ENCODE measurements at regions not wholly inside any gene's neighbourhood (a gene's known extent, or its start where the extent isn't known, plus 50 kb on each side); places are given as distances from the start of the nearest gene placed in this dataset.

- intact Hi-C loops (cut with micrococcal nuclease; ENCODE audit: unreplicated experiment) = no loop called here
- no TSS peak for BruUV-seq (replicated peaks)
Measured at GRCh38 chr11:123254357-123254756, 59.3 kb upstream of the CLMP start.

GRCh38 chr11:123253911-123254310, 58.9 kb upstream of the CLMP start:
- CTCF ChIA-PET = no interaction called here
- BruUV-seq (replicated peaks) = no TSS peak
- Mint-ChIP-seq H3K4me3 (ENCODE audit: low read depth, unreplicated experiment) (no peak overlapping the region), H3K4me1 (ENCODE audit: low read depth, unreplicated experiment) (no peaks in the 10 kb centered on the region), H3K27ac (ENCODE audit: unreplicated experiment) (no peak overlapping the region), H3K9me3 (ENCODE audit: low read depth, unreplicated experiment) (no peaks in the 10 kb centered on the region), H3K36me3 (ENCODE audit: insufficient read depth, unreplicated experiment) (no peaks in the 10 kb centered on the region), H3K27me3 (ENCODE audit: unreplicated experiment) (peaks cover 61% of the 10 kb centered on the region)
- intact Hi-C loops (cut with micrococcal nuclease; ENCODE audit: unreplicated experiment) = no loop called here
- DNase-seq = no peak
- no peak for TF ChIP-seq CTCF (IDR thresholded peaks at IDR 0.05; ENCODE audit: unreplicated experiment)

More at GRCh38 chr11:123254357-123254756, 59.3 kb upstream of the CLMP start:
- no peaks in the 10 kb centered on the region for H3K36me3 Mint-ChIP-seq (ENCODE audit: insufficient read depth, unreplicated experiment)
- no peaks in the 10 kb centered on the region for H3K9me3 Mint-ChIP-seq (ENCODE audit: low read depth, unreplicated experiment)
- no peak for TF ChIP-seq CTCF (IDR thresholded peaks at IDR 0.05; ENCODE audit: unreplicated experiment)
- CTCF ChIA-PET = no interaction called here
- no peaks in the 10 kb centered on the region for H3K4me1 Mint-ChIP-seq (ENCODE audit: low read depth, unreplicated experiment)
- H3K27ac Mint-ChIP-seq (ENCODE audit: unreplicated experiment) = no peak overlapping the region
- no peak overlapping the region for H3K4me3 Mint-ChIP-seq (ENCODE audit: low read depth, unreplicated experiment)
- H3K27me3 Mint-ChIP-seq (ENCODE audit: unreplicated experiment) = peaks cover 56% of the 10 kb centered on the region
- DNase-seq = no peak

GRCh38 chr11:123253223-123253622, 58.2 kb upstream of the CLMP start:
- no peak overlapping the region for H3K27ac Mint-ChIP-seq (ENCODE audit: unreplicated experiment)
- peaks cover 68% of the 10 kb centered on the region for H3K27me3 Mint-ChIP-seq (ENCODE audit: unreplicated experiment)
- CTCF ChIA-PET = no interaction called here
- TF ChIP-seq CTCF (IDR thresholded peaks at IDR 0.05; ENCODE audit: unreplicated experiment) = no peak
- H3K4me3 Mint-ChIP-seq (ENCODE audit: low read depth, unreplicated experiment) = no peak overlapping the region
- no peaks in the 10 kb centered on the region for H3K4me1 Mint-ChIP-seq (ENCODE audit: low read depth, unreplicated experiment)
- H3K9me3 Mint-ChIP-seq (ENCODE audit: low read depth, unreplicated experiment) = no peaks in the 10 kb centered on the region
- no peak for DNase-seq
- intact Hi-C loops (cut with micrococcal nuclease; ENCODE audit: unreplicated experiment) = no loop called here
- BruUV-seq (replicated peaks) = no TSS peak
- no peaks in the 10 kb centered on the region for H3K36me3 Mint-ChIP-seq (ENCODE audit: insufficient read depth, unreplicated experiment)

GRCh38 chr11:123251657-123252344, 56.8 kb upstream of the CLMP start:
- CTCF ChIA-PET = interaction anchor here (0.6 to 1.4 kb wide), 2 partner anchors 10 to 18 kb away, joined by 3 to 5 read pairs; no protein-coding TSS in a partner anchor
- TF ChIP-seq CTCF (IDR thresholded peaks at IDR 0.05; ENCODE audit: unreplicated experiment) = no peak
- H3K27ac Mint-ChIP-seq (ENCODE audit: unreplicated experiment) = no peak overlapping the region
- DNase-seq = no peak
- intact Hi-C loops (cut with micrococcal nuclease; ENCODE audit: unreplicated experiment) = no loop called here
- peaks cover 77% of the 10 kb centered on the region for H3K27me3 Mint-ChIP-seq (ENCODE audit: unreplicated experiment)
- no peaks in the 10 kb centered on the region for H3K4me1 Mint-ChIP-seq (ENCODE audit: low read depth, unreplicated experiment)
- no TSS peak for BruUV-seq (replicated peaks)
- H3K4me3 Mint-ChIP-seq (ENCODE audit: low read depth, unreplicated experiment) = no peak overlapping the region
- no peaks in the 10 kb centered on the region for H3K36me3 Mint-ChIP-seq (ENCODE audit: insufficient read depth, unreplicated experiment)
- H3K9me3 Mint-ChIP-seq (ENCODE audit: low read depth, unreplicated experiment) = no peaks in the 10 kb centered on the region
